HEK293T (cell line): ENCODE measurements at regions not wholly inside any gene's neighbourhood (a gene's known extent, or its start where the extent isn't known, plus 50 kb on each side); places are given as distances from the start of the nearest gene placed in this dataset.

Experiments used
- BHLHE40 ChIP-seq: fragments of 450-650 bp; IDR thresholded peaks from 2 replicates; pipeline ENCODE4 v1.6.1; 2016; ENCODE audit warnings: mild to moderate bottlenecking, moderate library complexity, borderline replicate concordance
- ELF4 ChIP-seq: fragments of 450-650 bp; IDR thresholded peaks from 2 replicates; pipeline ENCODE4 v1.6.1; 2017; ENCODE audit warnings: antibody characterized with exemption
- FOXA1 ChIP-seq: fragments of 450-650 bp; IDR thresholded peaks from 2 replicates; pipeline ENCODE4 v1.6.1; 2016; ENCODE audit warnings: mild to moderate bottlenecking
- FOXK2 ChIP-seq: fragments of 450-650 bp; IDR thresholded peaks from 2 replicates; pipeline ENCODE4 v1.6.1; 2016; ENCODE audit warnings: mild to moderate bottlenecking
- FOXM1 ChIP-seq: fragments of 450-650 bp; IDR thresholded peaks from 2 replicates; pipeline ENCODE4 v1.6.1; 2017; ENCODE audit warnings: mild to moderate bottlenecking, borderline replicate concordance
- NFRKB ChIP-seq: fragments of 450-650 bp; IDR thresholded peaks from 2 replicates; pipeline ENCODE4 v1.6.1; 2016; ENCODE audit warnings: mild to moderate bottlenecking, moderate library complexity
- SP1 ChIP-seq: fragments of 450-650 bp; IDR thresholded peaks from 2 replicates; pipeline ENCODE4 v1.6.1; 2017
- SUZ12 ChIP-seq: fragments of 450-650 bp; IDR thresholded peaks from 2 replicates; pipeline ENCODE4 v1.6.1; 2016; ENCODE audit warnings: mild to moderate bottlenecking
- TARDBP ChIP-seq: fragments of 450-650 bp; IDR thresholded peaks from 2 replicates; pipeline ENCODE4 v1.6.1; 2016
- ZNF384 ChIP-seq: fragments of 450-650 bp; IDR thresholded peaks from 2 replicates; pipeline ENCODE4 v1.6.1; 2016
- TF ChIP-seq, protein P1 (sequence below): fragments of 450-650 bp; IDR thresholded peaks from 2 replicates; pipeline ENCODE4 v1.6.1; 2016

DNA sequence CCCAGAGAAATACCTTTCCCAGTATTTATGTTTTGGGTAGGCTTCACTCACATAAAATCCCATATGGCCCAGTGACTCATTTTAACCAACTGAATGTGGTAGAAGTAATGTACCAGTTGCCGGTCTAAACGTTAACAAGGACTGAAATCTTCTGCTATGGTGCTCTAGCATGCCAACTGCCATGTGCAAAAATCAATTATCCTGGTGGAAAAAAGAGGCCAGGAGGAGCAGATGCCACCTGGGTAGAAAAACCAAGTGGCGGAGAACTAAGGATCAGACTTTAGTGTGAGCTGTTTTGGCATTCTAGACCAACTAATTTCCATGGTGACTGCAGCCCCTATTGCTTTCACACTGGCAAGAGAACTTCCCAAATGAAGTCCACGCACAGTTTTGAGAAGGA is 1660.7 kb upstream of the ADGRL3 start:
- TF ChIP-seq, protein P1, sequence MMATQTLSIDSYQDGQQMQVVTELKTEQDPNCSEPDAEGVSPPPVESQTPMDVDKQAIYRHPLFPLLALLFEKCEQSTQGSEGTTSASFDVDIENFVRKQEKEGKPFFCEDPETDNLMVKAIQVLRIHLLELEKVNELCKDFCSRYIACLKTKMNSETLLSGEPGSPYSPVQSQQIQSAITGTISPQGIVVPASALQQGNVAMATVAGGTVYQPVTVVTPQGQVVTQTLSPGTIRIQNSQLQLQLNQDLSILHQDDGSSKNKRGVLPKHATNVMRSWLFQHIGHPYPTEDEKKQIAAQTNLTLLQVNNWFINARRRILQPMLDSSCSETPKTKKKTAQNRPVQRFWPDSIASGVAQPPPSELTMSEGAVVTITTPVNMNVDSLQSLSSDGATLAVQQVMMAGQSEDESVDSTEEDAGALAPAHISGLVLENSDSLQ, result no peak
- TF ChIP-seq ELF4 (no peak), BHLHE40 (no peak), SUZ12 (no peak), FOXM1 (no peak), FOXA1 (no peak), ZNF384 (no peak), NFRKB (no peak), FOXK2 (no peak), SP1 (no peak), TARDBP (no peak)
